ENCODE measurements at regions not wholly inside any gene's neighbourhood (a gene's known extent, or its start where the extent isn't known, plus 50 kb on each side); places are given as distances from the start of the nearest gene placed in this dataset.

GRCh38 chr12:25882266-25882665, 76.2 kb upstream of the RASSF8 start:
- TF ChIP-seq EZH2phosphoT487 (IDR thresholded peaks at IDR 0.05; ENCODE audit: borderline replicate concordance, low read length) (no peak), CTCF (conservative IDR thresholded peaks at IDR 0.05; ENCODE audit: low read depth, low read length) (no peak), EZH2 (IDR thresholded peaks at IDR 0.05; ENCODE audit: low read length, unreplicated experiment) (no peak)
